GM18861 (cell line): ENCODE measurements at regions not wholly inside any gene's neighbourhood (a gene's known extent, or its start where the extent isn't known, plus 50 kb on each side); places are given as distances from the start of the nearest gene placed in this dataset.

Source experiments
- ATAC-seq: cut with Tn5 transposase; IDR thresholded peaks from one replicate; pipeline ENCODE4 v1.9.1; 2021; ENCODE audit not compliant: unreplicated experiment

DNA sequence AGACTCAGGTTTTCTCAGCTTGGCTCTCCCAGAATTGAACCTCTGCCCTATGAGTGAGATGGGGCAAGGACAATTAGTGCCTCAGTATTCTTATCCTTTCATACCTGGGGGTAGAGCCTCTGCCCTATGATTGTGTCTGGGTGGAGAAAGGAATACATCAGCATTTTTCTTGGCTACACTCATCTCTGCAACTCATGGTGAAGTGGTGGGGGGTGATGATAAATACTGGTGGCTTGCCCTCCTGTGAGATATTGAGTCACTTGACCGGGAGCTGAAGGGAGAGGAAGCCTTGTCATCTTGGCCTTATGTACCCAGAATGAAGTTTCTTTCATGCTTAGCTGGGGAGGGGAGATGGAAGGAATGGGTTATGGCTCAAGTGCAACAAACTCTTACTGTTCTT is 71.3 kb upstream of the ENOX2 start:
- no peak for ATAC-seq

DNA sequence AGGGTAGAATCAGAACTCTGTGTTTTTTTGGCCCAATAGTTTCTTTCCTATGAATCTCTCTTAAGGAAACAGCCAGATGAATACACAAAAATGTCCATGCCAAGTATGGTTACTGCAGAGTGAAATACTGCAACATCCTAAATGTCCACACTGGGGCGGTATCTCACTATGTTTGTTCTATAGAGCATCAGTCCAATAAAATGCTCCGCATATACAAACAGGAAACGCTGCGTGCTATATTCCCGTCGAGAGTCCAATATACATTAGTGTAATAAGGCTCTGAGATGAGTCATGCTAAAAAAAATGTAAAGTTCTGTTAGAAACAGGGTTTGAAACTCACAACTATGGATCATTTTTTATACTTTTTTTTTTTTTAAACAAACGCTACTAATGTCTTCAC is 72.9 kb upstream of the ENOX2 start:
- peak; percentile 94 for ATAC-seq

DNA sequence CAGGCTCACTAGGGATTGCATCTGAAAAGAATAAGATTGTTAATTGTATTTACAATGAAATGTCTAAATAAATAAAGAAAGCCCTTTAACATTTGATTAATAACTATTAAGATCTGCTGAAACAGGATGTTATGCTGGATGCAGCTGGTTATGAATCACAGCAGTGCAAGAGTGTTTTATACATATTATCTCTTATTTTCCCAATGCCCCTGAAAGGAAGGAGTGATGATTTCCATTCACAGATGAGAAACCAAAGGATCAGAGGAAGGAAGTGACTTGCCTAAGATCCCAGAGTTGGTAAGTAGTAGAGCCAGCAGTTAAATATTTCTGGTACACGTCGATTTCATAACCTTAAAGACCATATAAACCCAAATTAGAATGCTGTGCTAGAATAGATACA is 76.3 kb upstream of the ARHGAP36 start:
- ATAC-seq = no peak

DNA sequence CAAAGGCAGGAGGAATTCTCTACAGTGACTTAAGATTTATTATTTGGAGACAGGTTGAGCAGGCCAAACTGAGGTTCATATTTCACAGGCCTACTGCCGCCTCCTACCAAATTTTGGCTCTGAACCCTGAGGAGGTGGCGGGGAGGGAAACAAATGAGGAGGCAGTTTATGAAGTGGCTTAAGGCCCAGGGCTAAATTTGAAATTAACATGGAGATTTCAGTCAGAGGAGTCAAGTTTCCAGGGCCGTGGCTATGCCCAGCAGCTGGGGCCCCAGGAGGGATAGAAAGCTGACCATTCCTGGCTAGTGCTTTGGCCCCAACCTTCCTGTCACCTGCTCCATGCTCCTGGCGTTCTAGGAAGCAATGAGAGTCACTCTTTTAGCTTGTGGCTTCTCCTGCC is 73.4 kb upstream of the ARHGAP36 start:
- ATAC-seq = no peak

DNA sequence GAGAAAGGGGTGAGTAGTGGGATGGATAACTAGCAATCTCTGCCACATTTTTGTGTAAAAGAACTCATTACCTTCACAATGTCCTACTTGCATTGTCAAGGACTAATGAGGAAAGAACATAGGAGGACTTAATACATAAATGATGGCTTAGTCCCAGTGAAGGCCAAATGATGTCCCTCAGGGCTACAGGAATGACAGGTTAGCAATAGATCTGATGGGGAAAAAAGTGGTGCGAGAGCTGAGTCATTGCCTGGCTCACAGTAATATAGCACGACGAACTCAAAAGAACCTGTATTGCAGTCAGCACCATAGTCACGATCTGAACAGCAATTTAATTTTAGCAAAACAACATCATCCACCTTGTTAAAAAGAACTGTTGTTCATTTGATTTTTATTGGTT is 70.9 kb upstream of the ARHGAP36 start:
- ATAC-seq = no peak

GRCh38 chrX:130990723-130991122 is 67.4 kb upstream of the ARHGAP36 start:
- ATAC-seq = no peak

GRCh38 chrX:130994671-130995070 is 63.5 kb upstream of the ARHGAP36 start:
- no peak for ATAC-seq

DNA sequence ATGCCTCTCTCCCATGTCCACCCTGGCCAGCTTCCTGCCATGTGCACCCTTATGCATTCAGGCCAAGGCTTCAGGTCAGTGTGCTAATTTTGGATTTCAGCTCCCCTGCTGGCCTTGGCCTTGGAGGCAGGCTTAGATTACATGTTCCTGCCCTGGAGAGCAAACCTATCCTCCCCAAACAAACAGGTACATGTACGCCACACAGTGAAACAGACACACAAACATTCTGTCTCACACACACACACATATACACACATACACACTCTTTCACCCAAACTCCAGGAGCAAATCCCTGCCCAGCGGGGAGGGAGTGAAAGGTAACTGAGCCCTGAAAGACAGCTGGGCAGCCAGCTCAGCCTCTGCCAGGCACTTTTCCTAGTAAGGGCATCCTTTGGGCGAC is 62.7 kb upstream of the ARHGAP36 start:
- no peak for ATAC-seq

DNA sequence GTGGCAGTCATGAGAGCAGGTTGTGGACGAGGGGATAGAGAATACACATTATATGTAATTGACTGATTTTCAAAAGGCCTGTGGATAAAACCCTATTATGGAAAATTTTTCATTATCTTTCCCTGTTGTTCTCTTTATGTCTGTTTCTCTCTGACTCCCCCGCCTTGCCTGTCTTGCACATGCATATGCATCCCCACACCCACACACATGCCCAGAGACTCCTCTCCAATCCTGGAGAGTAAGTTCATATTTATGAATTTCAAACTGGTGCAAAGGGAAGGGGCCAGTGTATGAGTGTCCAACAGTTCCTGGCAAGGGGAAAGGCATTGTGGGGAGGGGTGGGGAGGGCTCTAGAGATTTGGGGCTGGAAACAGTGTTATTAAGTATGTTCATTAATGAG is 60.8 kb upstream of the ARHGAP36 start:
- no peak for ATAC-seq

GRCh38 chrX:130999360-130999759 is 58.8 kb upstream of the ARHGAP36 start:
- no peak for ATAC-seq
